ENCODE measurements at regions not wholly inside any gene's neighbourhood (a gene's known extent, or its start where the extent isn't known, plus 50 kb on each side); places are given as distances from the start of the nearest gene placed in this dataset.
"Not testable (repeated sequence)": the region's sequence is repeated elsewhere in the genome, so short reads cannot be mapped to it uniquely, and the experiment has no call there.

GRCh38 chr9:102507044-102507687 is 488.0 kb upstream of the CYLC2 start:
- no peak overlapping the region for H3K27ac ChIP-seq
- TF ChIP-seq CTCF (conservative IDR thresholded peaks at IDR 0.05) = no peak

GRCh38 chr9:102506406-102506805 is 488.7 kb upstream of the CYLC2 start:
- TF ChIP-seq CTCF (conservative IDR thresholded peaks at IDR 0.05) = no peak
- H3K27ac ChIP-seq = no peak overlapping the region

GRCh38 chr9:102499468-102499867 is 495.7 kb upstream of the CYLC2 start:
- H3K27ac ChIP-seq = no peak overlapping the region
- TF ChIP-seq CTCF (conservative IDR thresholded peaks at IDR 0.05) = no peak

- TF ChIP-seq CTCF (conservative IDR thresholded peaks at IDR 0.05) = no peak
- no peak overlapping the region for H3K27ac ChIP-seq
Measured at GRCh38 chr9:102497709-102498108, 497.4 kb upstream of the CYLC2 start.

GRCh38 chr9:102486976-102487375 is 508.2 kb upstream of the CYLC2 start:
- H3K27ac ChIP-seq = not testable (repeated sequence)

- H3K27ac ChIP-seq = no peak overlapping the region
- no peak for TF ChIP-seq CTCF (conservative IDR thresholded peaks at IDR 0.05)
Measured at GRCh38 chr9:102483651-102484050, 511.5 kb upstream of the CYLC2 start.

- H3K27ac ChIP-seq = no peak overlapping the region
- no peak for TF ChIP-seq CTCF (conservative IDR thresholded peaks at IDR 0.05)
Measured at GRCh38 chr9:102482776-102483175, 512.4 kb upstream of the CYLC2 start.

GRCh38 chr9:102479191-102479590 is 515.9 kb upstream of the CYLC2 start:
- H3K27ac ChIP-seq = no peak overlapping the region
- no peak for TF ChIP-seq CTCF (conservative IDR thresholded peaks at IDR 0.05)
